Immature natural killer cell (primary cell): ENCODE measurements at regions not wholly inside any gene's neighbourhood (a gene's known extent, or its start where the extent isn't known, plus 50 kb on each side); places are given as distances from the start of the nearest gene placed in this dataset.

Source experiments
- DNase-seq, 3 donors: peaks; one replicate each; pipeline ENCODE4 v3.0.0; 2022; ENCODE audit warnings: mixed read lengths in 1 of 3
- H3K27ac Mint-ChIP-seq, 6 donors: one replicate each; pipeline ENCODE4 v1.8.0; 2020; ENCODE audit warnings: mixed read lengths in 6 of 6, mild to moderate bottlenecking in 5 of 6, inconsistent platforms in 4 of 6, moderate library complexity in 3 of 6
- H3K27me3 Mint-ChIP-seq, 3 donors: one replicate each; pipeline ENCODE4 v1.8.0; 2020 to 2021; ENCODE audit warnings: low read depth in 3 of 3, mild to moderate bottlenecking in 3 of 3, mixed read lengths in 3 of 3, moderate library complexity in 3 of 3, inconsistent platforms in 1 of 3
- H3K36me3 Mint-ChIP-seq, 3 donors: one replicate each; pipeline ENCODE4 v1.8.0; 2020; ENCODE audit warnings: mixed read lengths in 3 of 3, inconsistent platforms in 2 of 3, mild to moderate bottlenecking in 2 of 3
- H3K4me1 Mint-ChIP-seq, 2 donors: one replicate each; pipeline ENCODE4 v1.8.0; 2020; ENCODE audit warnings: inconsistent platforms in 2 of 2, mild to moderate bottlenecking in 2 of 2, mixed read lengths in 2 of 2, moderate library complexity in 1 of 2
- H3K4me3 Mint-ChIP-seq, 5 donors: one replicate each; pipeline ENCODE4 v1.8.0; 2020; ENCODE audit warnings: mild to moderate bottlenecking in 5 of 5, mixed read lengths in 5 of 5, inconsistent platforms in 3 of 5, moderate library complexity in 3 of 5
- H3K9me3 Mint-ChIP-seq, 6 donors: one replicate each; pipeline ENCODE4 v1.8.0; 2020; ENCODE audit warnings: mild to moderate bottlenecking in 6 of 6, mixed read lengths in 6 of 6, inconsistent platforms in 4 of 6, moderate library complexity in 3 of 6

DNA sequence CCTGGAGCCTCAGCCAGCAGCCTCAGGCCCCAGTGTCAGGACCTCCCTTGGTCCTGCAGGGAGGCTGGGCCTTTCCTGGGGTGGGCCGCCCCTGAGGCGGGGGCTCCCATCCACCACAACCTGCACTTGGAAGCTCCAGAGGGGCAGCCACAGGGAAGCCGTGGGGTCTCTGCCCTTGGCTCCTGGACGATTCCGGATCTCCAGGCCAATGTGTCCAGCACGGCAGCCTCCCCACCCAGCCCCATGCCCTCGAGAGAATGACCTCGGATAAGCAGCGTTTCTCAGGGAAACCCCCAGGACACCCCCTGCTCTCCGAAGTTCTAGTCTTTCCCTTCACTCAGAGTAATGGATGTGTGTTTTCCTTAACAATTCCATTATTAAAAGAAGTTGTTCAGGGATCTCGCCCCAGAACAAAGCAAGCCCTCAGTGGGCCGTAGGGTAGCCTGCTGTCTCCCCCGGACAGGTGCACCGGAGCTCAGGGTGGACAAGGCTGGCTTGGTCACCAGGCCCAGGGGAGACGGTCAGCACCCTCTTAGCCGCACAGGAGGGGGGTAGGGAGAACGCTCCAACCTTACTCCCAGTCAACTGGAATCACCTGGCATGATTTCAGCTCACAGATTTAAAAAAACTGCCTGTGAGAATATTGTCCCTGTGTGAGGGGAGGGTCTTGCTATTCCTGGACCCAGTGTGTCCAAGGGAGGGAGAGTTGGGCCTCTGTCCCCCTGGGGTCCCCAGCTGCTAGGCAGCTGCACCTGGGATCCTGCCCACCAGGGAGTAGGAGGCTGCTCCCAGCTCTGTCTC, 72.2 kb upstream of the OTOS start:
- DNase-seq, result no peak
- Mint-ChIP-seq H3K4me1 (no peaks in the 10 kb centered on the region), H3K4me3 (no peak overlapping the region), H3K9me3 (no peaks in the 10 kb centered on the region), H3K27me3 (peaks cover 0 to 3% (median 3%) of the 10 kb centered on the region in 3 donors), H3K27ac (no peak overlapping the region), H3K36me3 (no peaks in the 10 kb centered on the region)

DNA sequence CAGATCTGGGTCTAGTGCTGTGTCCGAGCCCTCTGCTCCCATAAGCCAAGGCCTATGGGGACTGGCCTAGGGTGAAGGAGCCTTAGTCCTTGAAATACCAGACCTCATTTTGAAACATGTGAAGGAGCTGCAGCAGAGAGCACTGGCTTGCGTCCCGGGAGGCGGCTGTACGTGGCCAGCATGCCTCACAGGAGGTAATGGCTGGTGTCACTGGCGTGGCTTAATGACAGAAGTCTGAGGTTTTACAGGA, 72.7 kb upstream of the OTOS start:
- Mint-ChIP-seq H3K27ac (no peak overlapping the region), H3K4me3 (no peak overlapping the region), H3K36me3 (no peaks in the 10 kb centered on the region), H3K27me3 (peaks cover 0 to 3% (median 3%) of the 10 kb centered on the region in 3 donors), H3K4me1 (no peaks in the 10 kb centered on the region), H3K9me3 (no peaks in the 10 kb centered on the region)
- no peak for DNase-seq

DNA sequence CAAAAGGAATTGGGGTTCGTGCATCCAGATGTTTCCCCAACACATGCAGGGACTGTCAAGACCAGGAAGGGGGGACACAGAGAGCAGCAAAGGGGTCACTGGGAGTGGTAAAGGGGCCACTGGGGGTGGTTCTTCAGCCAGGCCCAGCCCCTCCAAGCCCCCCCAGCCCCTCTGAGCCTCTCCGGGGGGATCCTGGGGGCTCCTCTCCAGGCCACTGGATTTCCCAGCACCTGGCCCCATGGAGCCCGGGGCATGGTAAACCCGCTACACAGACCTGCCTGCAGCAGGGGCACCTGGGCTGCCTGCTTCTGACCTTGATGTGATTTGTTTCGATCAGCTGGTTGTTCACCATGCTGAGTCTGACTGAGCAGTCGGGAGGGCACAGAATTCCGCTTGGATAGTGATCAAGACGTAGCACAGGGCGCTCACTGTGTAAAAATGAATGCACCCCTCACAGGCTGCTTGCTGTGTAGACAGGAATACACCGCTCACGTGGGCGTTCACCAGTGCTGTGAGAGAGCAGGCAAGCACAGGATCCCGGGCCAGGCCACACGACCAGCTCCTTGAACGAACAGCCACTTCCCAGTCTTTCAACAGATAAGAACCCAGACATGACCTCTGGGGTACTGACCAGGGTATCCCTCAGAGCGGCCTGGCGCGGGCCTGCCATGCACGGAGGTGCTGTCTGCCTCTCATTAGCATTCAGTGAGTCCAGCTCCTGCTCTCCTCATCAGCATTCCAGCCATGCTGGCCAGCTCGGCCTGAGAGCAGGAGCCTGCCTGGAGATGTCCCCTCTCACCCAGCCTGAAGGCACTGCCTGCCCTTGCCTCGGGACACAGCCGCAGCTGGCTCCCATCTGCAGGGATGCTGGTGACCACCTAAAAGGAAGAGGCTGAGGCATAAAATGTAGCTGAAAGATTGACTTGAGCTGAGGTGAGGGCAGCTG, 73.3 kb upstream of the OTOS start:
- no peaks in the 10 kb centered on the region for H3K9me3 Mint-ChIP-seq
- H3K27me3 Mint-ChIP-seq, result peaks cover 0 to 3% (median 3%) of the 10 kb centered on the region in 3 donors
- H3K36me3 Mint-ChIP-seq, result no peaks in the 10 kb centered on the region
- no peak for DNase-seq
- no peak overlapping the region for H3K27ac Mint-ChIP-seq
- no peaks in the 10 kb centered on the region for H3K4me1 Mint-ChIP-seq
- H3K4me3 Mint-ChIP-seq, result no peak overlapping the region

DNA sequence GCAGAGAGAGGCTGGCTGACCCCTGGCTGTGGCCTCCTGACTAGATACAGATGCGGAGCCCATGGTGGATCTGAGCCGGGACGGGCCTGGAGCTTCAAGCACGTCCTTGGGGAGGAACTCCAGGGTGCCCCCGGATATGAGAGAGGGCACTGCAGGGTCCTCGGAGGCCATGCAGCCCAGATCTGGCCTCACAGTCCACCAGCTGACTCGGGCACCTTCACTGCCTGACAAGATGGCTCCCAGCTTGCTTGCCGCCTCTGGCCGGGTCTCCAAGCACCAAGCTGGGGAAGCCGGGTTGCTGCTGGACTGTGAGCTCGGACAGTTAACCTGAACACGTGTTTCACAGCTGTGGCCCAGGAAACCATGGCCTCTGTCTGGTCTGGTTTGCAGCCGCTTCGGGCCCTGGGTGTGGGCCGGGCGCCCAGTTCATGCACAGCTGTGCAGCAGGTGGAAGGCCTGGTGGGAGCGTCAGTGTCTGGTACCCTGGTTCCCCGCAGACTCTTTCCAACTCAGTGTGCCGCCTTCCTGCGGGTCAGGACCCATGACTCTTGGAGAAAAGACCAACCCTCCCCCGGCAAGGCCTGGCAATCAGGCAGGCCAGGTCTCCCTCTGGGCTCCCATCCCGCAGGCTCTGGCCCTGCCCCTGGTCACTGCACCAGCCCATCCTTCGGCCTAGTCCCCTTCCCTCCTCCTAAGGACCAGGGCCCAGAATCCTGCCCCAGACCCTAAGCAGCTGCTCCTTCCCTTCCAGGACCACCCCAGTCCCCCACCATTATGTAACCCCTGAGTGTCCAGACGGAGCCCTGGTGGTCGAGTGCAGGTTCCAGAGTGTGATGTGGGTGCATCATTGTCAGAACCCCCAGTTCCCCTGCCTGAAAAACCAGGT, 74.6 kb upstream of the OTOS start:
- Mint-ChIP-seq H3K36me3 (no peaks in the 10 kb centered on the region), H3K27ac (no peak overlapping the region), H3K4me3 (no peak overlapping the region), H3K27me3 (peaks cover 0 to 3% (median 2%) of the 10 kb centered on the region in 3 donors), H3K9me3 (no peaks in the 10 kb centered on the region), H3K4me1 (no peaks in the 10 kb centered on the region)
- DNase-seq, result no peak

DNA sequence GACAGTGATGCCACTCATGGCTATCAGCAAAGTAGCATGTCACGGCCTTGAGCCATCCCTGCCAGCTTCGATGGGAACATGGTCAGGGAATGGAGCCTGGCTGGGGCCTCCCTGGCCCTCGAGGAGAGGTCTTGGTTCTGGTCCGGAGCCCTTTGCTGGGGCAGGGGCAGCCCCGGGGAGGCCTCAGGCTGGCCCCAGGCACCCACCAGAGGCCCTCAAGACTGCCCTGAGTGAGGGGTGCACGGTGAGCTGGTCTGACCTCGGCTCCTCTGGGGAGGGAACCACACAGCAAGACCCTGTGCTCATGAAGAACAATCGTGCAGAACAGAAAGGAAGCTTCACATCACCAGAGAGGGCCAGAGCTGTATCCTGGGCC, 75.2 kb upstream of the OTOS start:
- no peaks in the 10 kb centered on the region for H3K9me3 Mint-ChIP-seq
- H3K4me3 Mint-ChIP-seq, result no peak overlapping the region
- no peak for DNase-seq
- no peak overlapping the region for H3K27ac Mint-ChIP-seq
- peaks cover 0 to 3% (median 2%) of the 10 kb centered on the region in 3 donors for H3K27me3 Mint-ChIP-seq
- no peaks in the 10 kb centered on the region for H3K36me3 Mint-ChIP-seq
- H3K4me1 Mint-ChIP-seq, result no peaks in the 10 kb centered on the region

DNA sequence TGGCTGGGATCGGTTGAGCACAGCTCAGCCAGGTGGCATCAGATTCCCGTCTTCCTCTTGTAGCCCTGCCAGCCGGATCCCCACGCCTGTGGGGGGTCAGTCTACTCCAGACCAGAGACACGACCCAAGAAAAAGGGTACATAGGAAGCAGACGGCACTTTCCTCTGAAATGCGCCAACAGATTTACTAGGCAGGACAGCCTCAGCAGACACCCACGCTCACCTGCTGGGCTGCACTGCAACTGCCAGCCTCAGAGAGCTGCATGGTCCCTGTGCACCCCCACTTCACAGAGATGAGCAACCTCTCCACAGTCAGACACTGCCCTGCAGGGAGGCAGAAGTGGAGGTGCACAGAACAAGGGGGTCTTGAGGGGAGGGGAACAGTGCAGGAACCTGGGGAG, 75.7 kb upstream of the OTOS start:
- H3K27me3 Mint-ChIP-seq, result peaks cover 0 to 2% (median under 1%) of the 10 kb centered on the region in 3 donors
- H3K27ac Mint-ChIP-seq, result no peak overlapping the region
- no peaks in the 10 kb centered on the region for H3K9me3 Mint-ChIP-seq
- H3K4me3 Mint-ChIP-seq, result no peak overlapping the region
- H3K4me1 Mint-ChIP-seq, result no peaks in the 10 kb centered on the region
- H3K36me3 Mint-ChIP-seq, result no peaks in the 10 kb centered on the region
- DNase-seq, result no peak

DNA sequence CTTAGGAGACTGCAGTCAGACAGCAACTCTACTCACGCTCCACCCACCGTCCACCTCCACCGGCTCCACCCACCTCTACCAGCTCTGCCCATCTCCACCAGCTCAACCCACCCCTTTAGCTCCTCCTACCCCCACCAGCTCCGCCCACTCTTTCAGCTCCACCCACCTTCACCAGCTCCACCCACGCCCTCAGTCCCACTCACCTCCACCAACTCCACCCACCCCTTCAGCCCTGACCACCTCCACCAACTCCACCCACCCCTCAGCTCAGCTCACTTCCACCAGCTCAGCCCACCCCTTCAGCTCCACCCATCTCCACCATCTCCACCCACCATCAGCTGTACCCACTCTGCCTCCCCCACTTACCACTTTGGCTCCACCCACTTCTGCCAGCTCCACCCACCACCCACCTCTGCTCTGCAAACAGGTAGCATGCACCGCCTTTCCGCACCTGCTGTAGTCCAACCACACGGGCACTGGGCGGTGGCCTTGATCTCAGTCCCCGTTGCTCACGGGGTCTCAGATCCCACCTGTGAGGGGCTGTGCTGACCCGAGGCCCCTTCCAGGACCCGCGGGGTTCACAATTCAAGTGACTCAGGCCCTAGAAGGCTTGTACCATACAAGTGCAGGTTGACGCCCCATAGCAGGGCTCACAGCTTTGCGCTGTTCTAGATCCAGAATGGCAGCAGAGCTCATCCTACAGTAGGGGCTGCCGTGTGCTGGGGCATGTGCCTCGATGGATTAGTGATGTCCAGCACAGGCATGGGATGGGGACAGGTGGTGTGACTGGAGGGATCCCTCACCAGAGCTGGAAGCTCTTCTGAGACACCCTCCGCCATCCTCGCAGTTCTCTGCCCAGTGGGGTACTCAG, 77.2 kb upstream of the OTOS start:
- Mint-ChIP-seq H3K27ac (no peak overlapping the region), H3K36me3 (no peaks in the 10 kb centered on the region), H3K9me3 (no peaks in the 10 kb centered on the region), H3K27me3 (peaks cover 0 to 4% (median 2%) of the 10 kb centered on the region in 3 donors), H3K4me1 (no peaks in the 10 kb centered on the region), H3K4me3 (no peak overlapping the region)
- no peak for DNase-seq

DNA sequence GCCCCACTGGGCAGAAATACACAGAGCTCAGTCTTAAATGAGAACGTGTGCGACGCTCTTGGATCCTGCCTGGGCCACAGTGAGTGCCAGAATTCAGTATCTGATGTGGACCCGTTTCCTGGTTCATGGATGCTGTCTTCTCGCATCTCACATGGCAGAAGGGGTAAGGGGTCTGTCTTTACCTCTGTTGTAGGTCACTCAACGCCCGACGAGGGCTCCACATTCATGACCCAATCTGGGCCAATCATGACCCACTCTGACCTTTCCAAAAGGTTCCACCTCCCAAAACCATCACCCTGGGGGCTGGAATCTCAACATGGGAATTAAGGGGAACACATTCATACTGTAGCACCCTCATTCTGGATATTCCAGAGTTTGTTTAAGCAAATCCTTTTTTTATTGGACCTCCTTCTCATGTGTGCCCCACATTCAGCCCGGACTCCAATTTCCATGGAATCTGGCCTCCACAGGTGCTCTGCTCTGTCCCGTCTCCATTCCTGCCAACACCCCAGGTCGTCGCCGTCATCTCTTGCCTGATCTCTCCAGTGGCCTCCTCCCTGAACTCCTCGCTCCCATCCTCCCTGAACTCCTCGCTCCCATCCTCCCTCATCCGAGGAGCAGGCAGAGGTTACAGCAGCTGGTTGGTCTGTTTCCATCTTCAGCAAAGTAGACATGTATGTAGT, 78.9 kb upstream of the OTOS start:
- no peak overlapping the region for H3K4me3 Mint-ChIP-seq
- H3K36me3 Mint-ChIP-seq, result no peaks in the 10 kb centered on the region
- H3K4me1 Mint-ChIP-seq, result no peaks in the 10 kb centered on the region
- no peak for DNase-seq
- no peak overlapping the region for H3K27ac Mint-ChIP-seq
- no peaks in the 10 kb centered on the region for H3K9me3 Mint-ChIP-seq
- H3K27me3 Mint-ChIP-seq, result peaks cover 0 to 4% (median 2%) of the 10 kb centered on the region in 3 donors

DNA sequence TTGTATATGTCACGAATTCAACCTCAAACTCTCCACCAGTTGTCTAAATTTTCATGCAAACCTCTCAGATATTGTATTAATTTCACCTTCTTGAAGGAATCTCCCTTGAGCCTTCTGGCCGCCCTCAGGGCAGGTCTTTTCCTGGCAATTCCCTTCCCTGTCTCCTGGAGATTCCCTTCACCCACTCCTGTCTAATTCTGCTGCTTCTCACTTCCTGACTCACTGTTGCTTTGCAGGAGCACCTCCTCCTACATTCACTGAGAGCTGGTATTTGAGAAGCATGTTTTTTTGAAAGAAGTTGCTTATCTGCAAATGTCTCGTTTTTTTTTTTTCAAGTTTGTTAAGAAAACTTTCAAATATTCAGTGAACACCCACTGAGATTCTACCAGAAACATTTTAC, 79.9 kb upstream of the OTOS start:
- Mint-ChIP-seq H3K4me3 (no peak overlapping the region), H3K36me3 (no peaks in the 10 kb centered on the region), H3K27me3 (peaks cover 0 to 4% (median 2%) of the 10 kb centered on the region in 3 donors), H3K27ac (no peak overlapping the region), H3K9me3 (no peaks in the 10 kb centered on the region), H3K4me1 (no peaks in the 10 kb centered on the region)
- DNase-seq, result no peak

DNA sequence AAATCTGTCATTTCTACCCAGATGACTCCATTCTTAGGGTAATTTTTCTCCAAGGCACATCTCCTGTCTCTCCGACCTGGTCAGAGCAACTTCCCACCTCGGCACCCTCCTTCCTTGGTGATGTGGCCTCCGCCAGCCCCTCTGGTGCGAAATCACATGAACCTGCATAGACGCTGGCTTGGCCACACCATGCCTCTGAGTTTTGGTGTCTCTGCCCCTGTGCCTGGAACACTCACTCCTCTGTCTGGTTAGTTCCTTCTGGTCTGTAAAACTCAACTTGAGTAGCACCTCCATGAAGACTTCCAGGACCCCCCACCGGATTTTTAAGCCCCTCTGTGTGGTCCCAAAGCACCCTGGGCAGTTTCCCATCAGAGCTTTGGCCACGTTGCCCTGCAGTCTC, 83.2 kb upstream of the OTOS start:
- no peak overlapping the region for H3K4me3 Mint-ChIP-seq
- H3K4me1 Mint-ChIP-seq, result peaks cover 0 to 2% of the 10 kb centered on the region in 2 donors

DNA sequence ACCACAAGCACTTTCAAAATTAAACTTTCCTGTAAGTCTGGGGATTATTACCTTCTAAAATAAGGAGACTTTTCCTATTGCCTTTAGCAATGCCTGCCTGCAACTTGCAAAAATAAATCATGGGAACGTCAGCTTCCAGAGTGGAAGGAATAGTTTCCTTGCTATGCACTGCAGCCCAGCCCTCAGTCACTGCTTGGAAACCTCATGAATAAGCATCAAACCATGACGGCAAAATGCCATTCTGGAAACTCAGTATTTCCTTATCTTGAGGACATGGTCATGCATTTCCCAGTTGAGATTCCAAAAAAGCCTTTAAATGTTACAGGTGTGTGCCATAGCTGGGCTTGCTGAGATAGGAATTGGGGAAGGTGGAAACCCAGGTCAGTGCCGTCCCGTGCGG, 84.2 kb upstream of the OTOS start:
- no peak overlapping the region for H3K4me3 Mint-ChIP-seq

More for the DNA sequence above, 83.2 kb upstream of the OTOS start:
- H3K36me3 Mint-ChIP-seq, result no peaks in the 10 kb centered on the region
- DNase-seq, result no peak
- H3K27me3 Mint-ChIP-seq, result peaks cover 2 to 9% (median 6%) of the 10 kb centered on the region in 3 donors
- no peak overlapping the region for H3K27ac Mint-ChIP-seq
- H3K9me3 Mint-ChIP-seq, result peaks cover 0 to 7% (median under 1%) of the 10 kb centered on the region in 6 donors

DNA sequence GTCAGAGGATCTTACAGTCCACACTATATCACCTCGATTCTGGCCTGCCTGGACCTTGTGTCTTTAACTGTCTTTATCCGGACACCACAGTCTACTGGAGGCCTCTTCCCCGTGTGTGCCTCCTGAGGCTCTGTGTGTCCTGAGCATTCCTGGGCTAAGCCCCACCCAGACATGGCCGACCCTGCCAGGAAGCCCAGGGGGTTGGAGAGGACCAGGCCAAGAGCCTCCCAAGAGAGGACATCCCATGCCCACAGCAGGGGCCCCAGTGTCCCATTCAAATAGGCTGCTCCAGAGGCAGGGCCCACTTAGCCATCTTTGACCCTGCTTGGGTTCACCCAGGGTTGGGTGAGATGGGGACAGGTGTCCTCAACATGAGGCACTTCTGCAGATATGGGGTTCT, 84.7 kb upstream of the OTOS start:
- Mint-ChIP-seq H3K4me3 (no peak overlapping the region), H3K27me3 (peaks cover 2 to 14% (median 4%) of the 10 kb centered on the region in 3 donors), H3K4me1 (peaks cover 0 to 4% of the 10 kb centered on the region in 2 donors), H3K36me3 (no peaks in the 10 kb centered on the region), H3K27ac (no peak overlapping the region), H3K9me3 (peaks cover 0 to 15% (median 2%) of the 10 kb centered on the region in 6 donors)
- no peak for DNase-seq

More for the DNA sequence above, 84.2 kb upstream of the OTOS start:
- peaks cover 0 to 15% (median 2%) of the 10 kb centered on the region in 6 donors for H3K9me3 Mint-ChIP-seq
- H3K27ac Mint-ChIP-seq, result no peak overlapping the region
- H3K4me1 Mint-ChIP-seq, result peaks cover 0 to 2% of the 10 kb centered on the region in 2 donors
- no peak for DNase-seq
- no peaks in the 10 kb centered on the region for H3K36me3 Mint-ChIP-seq
- peaks cover 2 to 14% (median 4%) of the 10 kb centered on the region in 3 donors for H3K27me3 Mint-ChIP-seq
